ENCODE measurements at regions not wholly inside any gene's neighbourhood (a gene's known extent, or its start where the extent isn't known, plus 50 kb on each side); places are given as distances from the start of the nearest gene placed in this dataset.

DNA sequence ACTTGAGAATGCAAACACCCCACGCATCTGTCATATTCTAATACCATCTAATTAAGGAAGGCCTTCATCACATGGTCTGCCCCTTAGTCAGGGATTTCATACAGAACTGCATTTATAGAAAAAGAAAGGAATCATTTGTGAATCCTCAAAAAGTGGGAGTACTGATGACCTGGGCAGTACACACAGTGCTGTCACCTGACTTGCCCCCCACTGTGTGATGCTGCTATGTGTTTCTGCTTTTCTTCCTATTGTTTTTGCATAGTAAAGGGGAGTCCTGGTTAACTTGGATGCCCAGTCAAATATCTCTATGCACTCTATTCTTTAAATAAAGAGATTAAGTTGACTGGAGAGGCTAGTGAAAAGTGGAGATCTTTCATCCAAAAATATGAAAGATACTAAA lies 1921.2 kb upstream of the PRR20A start:
- TF ChIP-seq POLR2AphosphoS5 (IDR thresholded peaks at IDR 0.05; ENCODE audit: borderline replicate concordance, low read depth, low read length) (no peak), EZH2 (IDR thresholded peaks at IDR 0.05) (no peak)
